ENCODE measurements at regions not wholly inside any gene's neighbourhood (a gene's known extent, or its start where the extent isn't known, plus 50 kb on each side); places are given as distances from the start of the nearest gene placed in this dataset.

DNA sequence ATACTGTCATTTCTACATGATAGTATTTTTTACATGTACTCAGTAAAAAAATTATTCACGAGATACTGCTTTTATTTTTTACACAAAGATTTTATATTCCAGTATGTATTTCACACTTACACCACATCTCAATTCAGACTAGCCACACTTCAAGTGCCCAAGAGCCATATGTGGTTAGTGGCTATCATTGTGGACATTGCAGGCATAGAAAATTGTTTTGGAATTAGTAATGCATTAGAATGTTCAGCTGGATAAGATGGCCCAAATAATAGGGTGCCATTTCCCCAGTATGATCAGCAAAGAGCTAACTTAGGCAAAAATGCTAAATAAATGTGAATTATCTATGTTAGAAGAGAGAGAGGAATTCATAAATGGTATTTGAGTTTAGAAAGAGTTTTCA, 203.8 kb upstream of the MCTP2 start:
- Histone ChIP-seq H3K27me3 (ENCODE audit: control insufficient read depth, insufficient read depth, low read length) (no peaks in the 10 kb centered on the region), H3K4me1 (ENCODE audit: control insufficient read depth, insufficient read depth, low read length) (no peaks in the 10 kb centered on the region), H3K9ac (ENCODE audit: low read depth, low read length) (no peak overlapping the region), H3K9me3 (replicated peaks; ENCODE audit: low read length) (no peaks in the 10 kb centered on the region), H3K36me3 (ENCODE audit: insufficient read depth, low read length) (no peaks in the 10 kb centered on the region), H3K4me2 (ENCODE audit: low read length) (no peak overlapping the region), H3K4me3 (ENCODE audit: low read length) (no peak overlapping the region)

DNA sequence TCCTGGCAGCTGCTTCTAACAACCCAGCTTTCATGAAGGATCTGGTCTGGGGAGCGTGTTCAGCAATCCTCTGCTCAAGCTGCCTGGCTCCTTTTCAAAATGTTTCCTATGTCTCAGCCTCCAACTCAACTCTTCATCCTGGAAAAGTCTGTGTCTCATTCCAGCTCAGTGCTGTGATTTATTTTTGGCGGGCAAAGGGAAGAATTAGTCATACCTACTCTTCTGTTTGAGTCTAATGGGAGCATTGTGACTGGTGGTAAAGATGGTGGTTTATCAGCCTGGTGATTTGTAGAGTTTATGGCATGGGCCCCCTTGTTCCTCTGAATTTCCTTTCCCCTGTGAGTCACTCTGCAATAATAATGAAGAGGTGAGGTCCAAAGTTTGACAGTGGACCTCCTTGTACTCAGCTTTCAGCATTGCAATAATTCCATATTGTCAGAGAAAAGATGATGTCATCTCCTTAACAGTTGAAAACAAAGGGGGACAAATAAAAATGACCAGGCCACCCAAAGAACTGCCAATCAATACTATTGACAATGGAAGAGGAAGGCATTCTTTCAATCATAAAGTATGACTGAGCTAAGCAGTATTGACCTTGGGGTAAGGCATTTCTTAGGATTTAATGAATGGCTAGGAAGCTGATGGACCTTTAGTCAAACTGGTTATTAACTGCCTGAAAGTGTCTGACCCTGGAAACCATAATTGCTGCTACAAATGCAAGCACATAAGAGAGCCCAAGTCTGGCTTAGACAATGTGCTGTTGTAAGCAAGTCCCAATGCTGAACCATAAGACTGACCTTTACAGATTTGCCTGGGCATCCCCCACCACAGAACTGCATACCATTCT, 204.7 kb upstream of the MCTP2 start:
- Histone ChIP-seq H3K4me3 (ENCODE audit: low read length) (no peak overlapping the region), H3K4me2 (ENCODE audit: low read length) (no peak overlapping the region), H3K9me3 (replicated peaks; ENCODE audit: low read length) (no peaks in the 10 kb centered on the region)

DNA sequence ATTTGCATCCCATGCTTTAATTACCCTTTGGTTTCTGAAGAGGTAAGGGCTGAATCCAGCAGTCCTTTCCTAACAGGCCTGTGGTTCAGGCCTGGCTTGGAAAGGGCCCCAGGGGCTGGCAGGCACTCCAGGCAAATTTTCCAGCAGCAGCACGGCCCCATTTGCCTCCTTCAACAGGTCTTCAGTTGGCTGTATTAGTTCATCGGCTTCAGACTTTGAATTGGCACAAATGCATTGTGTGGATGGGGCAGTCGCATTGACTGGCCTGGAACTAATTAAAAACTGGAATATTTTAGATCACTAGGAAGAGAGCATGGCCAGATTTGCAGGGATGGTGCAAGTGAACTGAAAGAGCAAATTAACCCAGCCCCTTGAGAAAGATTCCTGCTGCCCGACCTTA, 207.8 kb upstream of the MCTP2 start:
- Histone ChIP-seq H3K9ac (ENCODE audit: low read depth, low read length) (no peak overlapping the region), H3K4me1 (ENCODE audit: control insufficient read depth, insufficient read depth, low read length) (no peaks in the 10 kb centered on the region), H3K36me3 (ENCODE audit: insufficient read depth, low read length) (no peaks in the 10 kb centered on the region), H3K4me2 (ENCODE audit: low read length) (no peak overlapping the region), H3K4me3 (ENCODE audit: low read length) (no peak overlapping the region), H3K9me3 (replicated peaks; ENCODE audit: low read length) (no peaks in the 10 kb centered on the region), H3K27me3 (ENCODE audit: control insufficient read depth, insufficient read depth, low read length) (no peaks in the 10 kb centered on the region)

More for the DNA sequence above, 204.7 kb upstream of the MCTP2 start:
- H3K4me1 ChIP-seq (ENCODE audit: control insufficient read depth, insufficient read depth, low read length), result no peaks in the 10 kb centered on the region
- no peaks in the 10 kb centered on the region for H3K27me3 ChIP-seq (ENCODE audit: control insufficient read depth, insufficient read depth, low read length)
- H3K9ac ChIP-seq (ENCODE audit: low read depth, low read length), result no peak overlapping the region
- H3K36me3 ChIP-seq (ENCODE audit: insufficient read depth, low read length), result no peaks in the 10 kb centered on the region

DNA sequence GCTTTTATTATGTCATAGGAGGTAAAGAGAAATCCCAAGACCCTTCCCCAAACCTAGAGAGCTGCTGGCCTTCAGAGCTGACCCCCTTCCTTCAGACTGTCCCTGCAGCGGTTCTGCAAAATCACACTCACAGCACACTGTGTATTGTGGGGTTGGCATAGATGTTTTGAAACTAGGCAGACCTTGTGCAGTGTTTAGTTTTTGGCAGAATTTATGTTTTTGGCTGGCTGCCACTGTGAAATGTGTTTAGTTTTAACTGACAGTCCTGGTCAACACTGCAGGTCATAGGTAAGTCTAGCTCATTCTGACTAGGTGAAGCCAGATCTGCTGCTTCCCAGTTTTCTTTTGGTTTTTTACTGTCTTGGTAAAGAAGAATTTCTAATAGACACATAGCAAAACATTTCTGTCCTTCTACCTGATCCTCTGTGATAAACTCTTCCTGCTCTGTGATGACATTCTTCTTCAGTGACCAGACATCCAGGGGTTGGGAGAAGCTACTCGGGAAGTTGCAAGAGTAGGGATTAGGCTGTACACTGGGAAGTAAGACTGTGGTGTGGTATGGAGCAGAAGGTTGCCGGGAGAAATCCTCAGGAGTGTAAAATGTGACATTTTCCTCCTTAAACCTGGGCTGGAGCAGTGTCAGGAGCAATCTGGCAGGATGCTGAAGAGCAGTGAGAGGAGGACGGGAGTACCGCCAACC, 209.6 kb upstream of the MCTP2 start:
- Histone ChIP-seq H3K9ac (ENCODE audit: low read depth, low read length) (no peak overlapping the region), H3K36me3 (ENCODE audit: insufficient read depth, low read length) (no peaks in the 10 kb centered on the region), H3K4me1 (ENCODE audit: control insufficient read depth, insufficient read depth, low read length) (no peaks in the 10 kb centered on the region), H3K27me3 (ENCODE audit: control insufficient read depth, insufficient read depth, low read length) (no peaks in the 10 kb centered on the region), H3K4me2 (ENCODE audit: low read length) (no peak overlapping the region), H3K9me3 (replicated peaks; ENCODE audit: low read length) (no peaks in the 10 kb centered on the region), H3K4me3 (ENCODE audit: low read length) (no peak overlapping the region)

GRCh38 chr15:94019062-94019461, 212.3 kb upstream of the MCTP2 start:
- Histone ChIP-seq H3K4me2 (ENCODE audit: low read length) (no peak overlapping the region), H3K36me3 (ENCODE audit: insufficient read depth, low read length) (no peaks in the 10 kb centered on the region), H3K9ac (ENCODE audit: low read depth, low read length) (no peak overlapping the region), H3K9me3 (replicated peaks; ENCODE audit: low read length) (no peaks in the 10 kb centered on the region), H3K4me3 (ENCODE audit: low read length) (no peak overlapping the region), H3K4me1 (ENCODE audit: control insufficient read depth, insufficient read depth, low read length) (no peaks in the 10 kb centered on the region), H3K27me3 (ENCODE audit: control insufficient read depth, insufficient read depth, low read length) (no peaks in the 10 kb centered on the region)

GRCh38 chr15:94015324-94015723, 216.0 kb upstream of the MCTP2 start:
- Histone ChIP-seq H3K9me3 (replicated peaks; ENCODE audit: low read length) (no peaks in the 10 kb centered on the region), H3K27me3 (ENCODE audit: control insufficient read depth, insufficient read depth, low read length) (no peaks in the 10 kb centered on the region), H3K9ac (ENCODE audit: low read depth, low read length) (no peak overlapping the region), H3K36me3 (ENCODE audit: insufficient read depth, low read length) (no peaks in the 10 kb centered on the region), H3K4me3 (ENCODE audit: low read length) (no peak overlapping the region), H3K4me1 (ENCODE audit: control insufficient read depth, insufficient read depth, low read length) (no peaks in the 10 kb centered on the region), H3K4me2 (ENCODE audit: low read length) (no peak overlapping the region)

DNA sequence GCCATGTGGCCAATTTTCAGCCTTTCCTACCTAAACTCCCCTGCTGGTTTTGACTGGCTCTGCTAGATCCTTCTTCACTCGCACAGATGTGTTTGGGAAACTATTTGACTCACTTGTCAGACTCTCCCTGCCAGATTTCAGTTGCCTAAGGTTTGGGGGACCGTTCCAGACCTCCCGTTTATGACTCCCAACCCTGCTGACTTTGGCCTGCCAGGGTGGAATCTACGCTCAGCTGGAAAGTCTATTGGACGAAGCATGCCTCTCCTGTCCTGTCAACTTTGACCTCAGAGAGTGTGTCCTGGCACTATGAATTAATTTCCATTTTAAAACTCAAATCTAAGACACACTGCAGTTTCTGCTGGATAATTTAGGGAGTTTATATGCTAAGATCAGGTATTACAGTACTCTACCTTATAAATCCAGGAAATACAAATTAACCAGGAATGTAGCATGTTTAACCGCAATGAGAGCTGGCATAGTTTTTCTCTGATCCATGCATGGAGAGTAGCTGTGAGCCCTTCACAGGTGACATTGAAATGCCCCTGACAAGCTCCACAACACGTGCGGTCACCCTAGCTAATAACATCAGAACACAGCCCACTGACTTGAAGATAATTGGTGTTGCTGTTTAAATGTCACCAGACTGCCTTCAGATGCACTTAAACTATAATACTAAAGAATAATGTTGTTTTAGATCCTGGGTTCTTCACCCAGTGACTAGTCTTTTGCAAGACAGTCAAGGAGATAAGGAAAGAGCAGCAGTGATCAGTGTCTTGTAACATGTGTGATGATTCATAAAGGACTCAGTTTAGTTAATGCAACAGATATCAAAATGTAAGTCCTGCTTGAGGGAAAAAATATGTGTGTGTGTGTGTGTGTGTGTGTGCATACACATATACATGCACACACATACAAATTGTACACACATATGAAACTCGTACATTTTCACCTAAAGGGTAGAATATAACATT, 223.0 kb upstream of the MCTP2 start:
- H3K9me3 ChIP-seq (replicated peaks; ENCODE audit: low read length), result no peaks in the 10 kb centered on the region
- no peaks in the 10 kb centered on the region for H3K36me3 ChIP-seq (ENCODE audit: insufficient read depth, low read length)

DNA sequence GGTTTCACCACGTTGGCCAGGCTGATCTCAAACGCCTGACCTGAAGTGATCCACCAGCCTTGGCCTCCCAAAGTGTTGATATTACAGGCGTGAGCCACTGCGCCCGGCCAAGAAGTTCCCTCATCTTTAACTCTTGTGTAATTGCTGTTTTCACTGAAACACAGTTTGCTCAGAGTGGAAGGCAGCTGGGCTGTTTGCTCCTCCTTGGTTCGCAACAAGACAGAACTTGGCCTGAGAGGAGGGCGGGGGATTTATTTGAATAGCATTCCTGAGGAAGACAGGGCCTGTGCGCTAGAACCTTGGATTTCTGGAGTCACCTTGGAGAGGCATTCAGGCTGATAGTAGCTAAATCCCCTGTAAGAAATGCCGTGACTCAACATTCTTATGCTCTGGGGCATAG, 226.7 kb upstream of the MCTP2 start:
- Histone ChIP-seq H3K4me1 (ENCODE audit: control insufficient read depth, insufficient read depth, low read length) (no peaks in the 10 kb centered on the region), H3K9ac (ENCODE audit: low read depth, low read length) (no peak overlapping the region), H3K9me3 (replicated peaks; ENCODE audit: low read length) (no peaks in the 10 kb centered on the region), H3K36me3 (ENCODE audit: insufficient read depth, low read length) (no peaks in the 10 kb centered on the region), H3K27me3 (ENCODE audit: control insufficient read depth, insufficient read depth, low read length) (no peaks in the 10 kb centered on the region), H3K4me2 (ENCODE audit: low read length) (no peak overlapping the region), H3K4me3 (ENCODE audit: low read length) (no peak overlapping the region)

More for the DNA sequence above, 223.0 kb upstream of the MCTP2 start:
- no peaks in the 10 kb centered on the region for H3K4me1 ChIP-seq (ENCODE audit: control insufficient read depth, insufficient read depth, low read length)
- H3K27me3 ChIP-seq (ENCODE audit: control insufficient read depth, insufficient read depth, low read length), result no peaks in the 10 kb centered on the region
- no peak overlapping the region for H3K9ac ChIP-seq (ENCODE audit: low read depth, low read length)
- H3K4me3 ChIP-seq (ENCODE audit: low read length), result no peak overlapping the region
- H3K4me2 ChIP-seq (ENCODE audit: low read length), result no peak overlapping the region

DNA sequence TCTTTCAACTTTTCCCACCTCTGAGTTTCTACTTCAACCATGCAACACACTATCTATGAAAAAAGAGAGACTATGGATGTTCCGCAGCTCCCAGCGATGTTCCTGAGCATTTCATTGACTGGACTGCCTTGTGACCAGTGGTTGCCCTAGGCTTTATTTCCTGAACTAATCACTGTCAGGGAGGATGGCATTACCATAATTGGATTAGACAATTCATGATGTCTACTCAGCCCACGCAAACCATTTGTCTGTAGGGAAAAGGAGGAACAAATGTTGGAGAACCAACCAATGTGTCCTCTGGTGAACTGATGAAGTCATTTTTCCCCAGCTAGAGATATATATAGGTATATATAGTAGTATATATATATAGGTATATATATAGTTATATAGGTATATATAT, 229.3 kb upstream of the MCTP2 start:
- H3K4me3 ChIP-seq (ENCODE audit: low read length), result no peak overlapping the region
- H3K27me3 ChIP-seq (ENCODE audit: control insufficient read depth, insufficient read depth, low read length), result no peaks in the 10 kb centered on the region
- H3K36me3 ChIP-seq (ENCODE audit: insufficient read depth, low read length), result no peaks in the 10 kb centered on the region
- no peaks in the 10 kb centered on the region for H3K4me1 ChIP-seq (ENCODE audit: control insufficient read depth, insufficient read depth, low read length)
- H3K9me3 ChIP-seq (replicated peaks; ENCODE audit: low read length), result no peaks in the 10 kb centered on the region
- H3K9ac ChIP-seq (ENCODE audit: low read depth, low read length), result no peak overlapping the region
- H3K4me2 ChIP-seq (ENCODE audit: low read length), result no peak overlapping the region

DNA sequence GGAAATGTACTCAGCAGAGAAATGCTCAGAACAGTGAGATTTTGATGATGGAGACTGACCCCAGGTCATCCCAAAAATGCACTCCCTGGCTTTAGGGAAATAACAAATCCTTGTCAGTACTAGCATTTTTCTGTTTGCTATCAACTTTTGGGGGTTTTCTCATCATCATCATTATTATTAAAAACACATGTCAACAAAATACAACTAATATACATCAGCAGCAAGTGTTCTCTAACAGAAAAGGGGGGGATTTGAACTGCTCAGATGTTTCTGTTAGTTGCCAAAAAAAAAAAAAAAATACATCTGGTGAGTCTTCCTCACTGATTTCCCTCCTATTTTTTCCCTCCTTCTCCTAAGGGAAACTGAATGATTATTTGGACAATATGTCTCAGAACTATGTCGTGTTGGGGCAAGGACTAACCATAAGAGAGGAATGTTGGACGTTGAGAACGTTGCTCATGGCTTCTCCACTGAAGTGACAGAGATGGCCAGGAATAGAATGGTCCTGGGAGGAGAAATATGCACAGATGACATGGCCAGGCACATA, 230.0 kb upstream of the MCTP2 start:
- no peaks in the 10 kb centered on the region for H3K27me3 ChIP-seq (ENCODE audit: control insufficient read depth, insufficient read depth, low read length)
- H3K9me3 ChIP-seq (replicated peaks; ENCODE audit: low read length), result no peaks in the 10 kb centered on the region
- H3K4me2 ChIP-seq (ENCODE audit: low read length), result no peak overlapping the region
- H3K36me3 ChIP-seq (ENCODE audit: insufficient read depth, low read length), result no peaks in the 10 kb centered on the region
- no peak overlapping the region for H3K4me3 ChIP-seq (ENCODE audit: low read length)
- no peak overlapping the region for H3K9ac ChIP-seq (ENCODE audit: low read depth, low read length)
- no peaks in the 10 kb centered on the region for H3K4me1 ChIP-seq (ENCODE audit: control insufficient read depth, insufficient read depth, low read length)

GRCh38 chr15:94000606-94001005, 230.8 kb upstream of the MCTP2 start:
- no peaks in the 10 kb centered on the region for H3K27me3 ChIP-seq (ENCODE audit: control insufficient read depth, insufficient read depth, low read length)
- no peak overlapping the region for H3K4me3 ChIP-seq (ENCODE audit: low read length)
- H3K4me1 ChIP-seq (ENCODE audit: control insufficient read depth, insufficient read depth, low read length), result no peaks in the 10 kb centered on the region
- no peak overlapping the region for H3K9ac ChIP-seq (ENCODE audit: low read depth, low read length)
- no peak overlapping the region for H3K4me2 ChIP-seq (ENCODE audit: low read length)
- H3K36me3 ChIP-seq (ENCODE audit: insufficient read depth, low read length), result no peaks in the 10 kb centered on the region
- no peaks in the 10 kb centered on the region for H3K9me3 ChIP-seq (replicated peaks; ENCODE audit: low read length)
